Prostate gland (tissue), 2 donors: ENCODE measurements at regions not wholly inside any gene's neighbourhood (a gene's known extent, or its start where the extent isn't known, plus 50 kb on each side); places are given as distances from the start of the nearest gene placed in this dataset.

Source experiments
- DNase-seq: peaks from one replicate; pipeline ENCODE4 v3.0.0-alpha.2; 2019; ENCODE audit warnings: low spot score
- H3K27ac ChIP-seq, 2 donors: fragments of 200-600 bp; sonication (generic); 2 replicates each; pipeline ENCODE4 v1.5.1; 2017 to 2019
- H3K27me3 ChIP-seq: fragments of 200-600 bp; sonication (generic); replicated peaks from 2 replicates; pipeline ENCODE4 v1.5.1; 2019; ENCODE audit not compliant: insufficient read depth
- H3K36me3 ChIP-seq, 2 donors: fragments of 200-600 bp; sonication (generic); 1 replicate in 1 of 2; 2 replicates in 1 of 2; pipeline versions ENCODE4 v1.5.1 to v1.8.1; 2017 to 2019
- H3K4me1 ChIP-seq: fragments of 200-600 bp; sonication (generic); replicated peaks from 2 replicates; pipeline ENCODE4 v1.5.1; 2019
- H3K4me3 ChIP-seq, 2 donors: fragments of 200-600 bp; sonication (generic); 2 replicates each; pipeline ENCODE4 v1.5.1; 2017 to 2019
- H3K9me3 ChIP-seq: fragments of 200-600 bp; sonication (generic); 2 replicates; pipeline ENCODE4 v1.5.1; 2017
- CTCF ChIP-seq, 4 experiments: fragments of 200-600 bp in 2 of 4; fragments of 450-650 bp in 2 of 4; sonication (generic) in 2 of 4; IDR thresholded peaks; 1 replicate in 3 of 4; 2 replicates in 1 of 4; pipeline ENCODE4 v1.5.1; 2016 to 2019; ENCODE audit warnings: antibody characterized with exemption in 4 of 4, mild to moderate bottlenecking in 2 of 4, moderate library complexity in 2 of 4
- POLR2A ChIP-seq: fragments of 450-650 bp; IDR thresholded peaks from one replicate; pipeline ENCODE4 v1.6.1; 2016; ENCODE audit warnings: antibody characterized with exemption, mild to moderate bottlenecking
- POLR2AphosphoS5 ChIP-seq: sonication (generic); formaldehyde crosslinking; IDR thresholded peaks from one replicate; pipeline ENCODE4 v1.6.1; 2017; ENCODE audit warnings: antibody characterized with exemption
- WGBS: methylation state at CpG from one replicate; pipeline ENCODE4 v1.1.5; 2018; 5-methylcytosine and 5-hydroxymethylcytosine counted together
- intact Hi-C: fragments of 100-400 bp; cut with DNase I; formaldehyde crosslinking; loops from one replicate; pipeline ENCODE4 v1.14.2; 2022

DNA sequence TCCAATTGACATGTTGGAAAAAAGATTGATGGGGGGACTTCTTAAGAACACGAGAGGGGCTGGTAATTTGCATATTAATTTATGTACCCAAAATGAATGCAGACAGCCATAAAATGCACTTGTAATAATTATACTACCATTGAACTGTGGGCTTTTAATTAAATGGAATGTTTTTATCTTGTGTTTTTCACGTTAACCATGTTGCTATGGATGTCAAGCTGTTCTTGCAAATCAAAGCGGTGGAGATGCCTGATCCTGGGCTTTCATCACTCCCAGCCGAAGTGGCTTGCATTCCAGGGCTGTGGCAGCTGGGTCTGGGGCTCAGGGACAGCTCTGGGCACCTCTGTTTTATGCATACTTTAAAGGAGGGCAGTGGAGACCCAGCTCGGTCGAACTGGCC is 179.4 kb upstream of the TMTC4 start:
- no peaks in the 10 kb centered on the region for H3K27me3 ChIP-seq
- no peak for DNase-seq

GRCh38 chr13:100853434-100853833 is 178.8 kb upstream of the TMTC4 start:
- 56% methylated on average over 5 of the region's 5 CpGs for WGBS
- no peaks in the 10 kb centered on the region for H3K4me1 ChIP-seq
- H3K9me3 ChIP-seq: no peaks in the 10 kb centered on the region
- no peak for DNase-seq
- TF ChIP-seq CTCF (IDR thresholded peaks at IDR 0.05): no peak
- no peak for TF ChIP-seq POLR2A
- no peak for TF ChIP-seq POLR2AphosphoS5
- intact Hi-C loops: no loop called here
- no peak overlapping the region for H3K4me3 ChIP-seq
- no peaks in the 10 kb centered on the region for H3K27me3 ChIP-seq
- no peaks in the 10 kb centered on the region for H3K36me3 ChIP-seq
- no peak overlapping the region for H3K27ac ChIP-seq

More for the DNA sequence above, 179.4 kb upstream of the TMTC4 start:
- Histone ChIP-seq H3K9me3 (no peaks in the 10 kb centered on the region), H3K4me3 (no peak overlapping the region), H3K27ac (no peak overlapping the region), H3K36me3 (no peaks in the 10 kb centered on the region), H3K4me1 (no peaks in the 10 kb centered on the region)
- TF ChIP-seq POLR2A: no peak
- no peak for TF ChIP-seq POLR2AphosphoS5
- no peak for TF ChIP-seq CTCF (IDR thresholded peaks at IDR 0.05)
- intact Hi-C loops: no loop called here
- WGBS: 38% methylated on average over 6 of the region's 6 CpGs

- H3K36me3 ChIP-seq: no peaks in the 10 kb centered on the region
- intact Hi-C loops: no loop called here
- TF ChIP-seq CTCF (IDR thresholded peaks at IDR 0.05): no peak
- no peak for TF ChIP-seq POLR2AphosphoS5
- TF ChIP-seq POLR2A: no peak
- no peaks in the 10 kb centered on the region for H3K4me1 ChIP-seq
- H3K27ac ChIP-seq: no peak overlapping the region
- DNase-seq: no peak
- WGBS: 29% methylated on average over 1 of the region's 1 CpG
- H3K27me3 ChIP-seq: no peaks in the 10 kb centered on the region
- no peaks in the 10 kb centered on the region for H3K9me3 ChIP-seq
- no peak overlapping the region for H3K4me3 ChIP-seq
Observed at GRCh38 chr13:100852146-100852545, 177.6 kb upstream of the TMTC4 start.

GRCh38 chr13:100848304-100848703 is 173.7 kb upstream of the TMTC4 start:
- WGBS: 92% methylated on average over 6 of the region's 6 CpGs
- intact Hi-C loops: no loop called here
- no peak for DNase-seq
- H3K27ac ChIP-seq: no peak overlapping the region
- TF ChIP-seq POLR2A (no peak), POLR2AphosphoS5 (no peak), CTCF (IDR thresholded peaks at IDR 0.05) (no peak)
- no peaks in the 10 kb centered on the region for H3K36me3 ChIP-seq
- H3K9me3 ChIP-seq: no peaks in the 10 kb centered on the region
- H3K27me3 ChIP-seq: no peaks in the 10 kb centered on the region
- no peaks in the 10 kb centered on the region for H3K4me1 ChIP-seq
- H3K4me3 ChIP-seq: no peak overlapping the region

- TF ChIP-seq CTCF (IDR thresholded peaks at IDR 0.05) (no peak), POLR2A (no peak), POLR2AphosphoS5 (no peak)
- 45% methylated on average over 3 of the region's 3 CpGs for WGBS
- Histone ChIP-seq H3K27ac (no peak overlapping the region), H3K9me3 (no peaks in the 10 kb centered on the region), H3K4me3 (no peak overlapping the region), H3K4me1 (no peaks in the 10 kb centered on the region), H3K27me3 (no peaks in the 10 kb centered on the region), H3K36me3 (no peaks in the 10 kb centered on the region)
- intact Hi-C loops: no loop called here
- no peak for DNase-seq
Observed at GRCh38 chr13:100845128-100845757, 170.6 kb upstream of the TMTC4 start.
